ENCODE measurements at regions not wholly inside any gene's neighbourhood (a gene's known extent, or its start where the extent isn't known, plus 50 kb on each side); places are given as distances from the start of the nearest gene placed in this dataset.

DNA sequence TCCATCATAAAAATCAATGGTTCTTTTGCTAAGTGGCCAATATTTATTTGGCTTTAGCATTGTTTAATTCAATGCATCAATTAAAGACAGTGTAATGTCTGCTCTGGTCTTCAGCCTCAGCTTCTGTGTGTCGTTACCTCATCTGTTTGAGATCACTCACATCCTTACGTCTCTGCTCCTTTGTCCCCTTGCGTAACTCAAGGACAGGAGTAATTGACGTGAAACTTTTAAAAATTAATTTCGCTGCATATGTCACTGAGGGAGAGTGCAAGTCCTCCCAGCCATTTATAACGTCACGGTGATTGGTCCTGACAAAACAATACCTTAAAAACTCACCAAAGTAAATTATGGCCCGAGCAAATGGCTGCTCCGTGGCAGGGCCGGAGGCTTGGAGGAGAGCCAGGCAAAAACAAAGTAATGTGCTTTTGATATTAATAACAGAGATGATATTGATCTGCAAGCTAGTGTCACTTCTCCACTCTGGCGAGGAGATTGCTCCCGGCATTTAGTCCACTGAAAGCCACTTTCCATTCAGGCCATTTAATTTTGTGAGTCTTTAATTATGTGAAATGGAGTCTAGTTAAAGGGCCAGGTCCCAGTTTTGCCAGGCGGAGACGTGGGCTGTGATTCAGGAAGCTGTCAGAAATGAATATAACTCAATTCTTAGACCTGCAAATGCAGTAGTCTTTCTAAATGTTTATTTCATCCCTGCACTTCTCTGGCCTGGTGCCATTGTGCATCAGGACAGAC is 150.9 kb upstream of the POU3F1 start:
- TF ChIP-seq, protein P1, sequence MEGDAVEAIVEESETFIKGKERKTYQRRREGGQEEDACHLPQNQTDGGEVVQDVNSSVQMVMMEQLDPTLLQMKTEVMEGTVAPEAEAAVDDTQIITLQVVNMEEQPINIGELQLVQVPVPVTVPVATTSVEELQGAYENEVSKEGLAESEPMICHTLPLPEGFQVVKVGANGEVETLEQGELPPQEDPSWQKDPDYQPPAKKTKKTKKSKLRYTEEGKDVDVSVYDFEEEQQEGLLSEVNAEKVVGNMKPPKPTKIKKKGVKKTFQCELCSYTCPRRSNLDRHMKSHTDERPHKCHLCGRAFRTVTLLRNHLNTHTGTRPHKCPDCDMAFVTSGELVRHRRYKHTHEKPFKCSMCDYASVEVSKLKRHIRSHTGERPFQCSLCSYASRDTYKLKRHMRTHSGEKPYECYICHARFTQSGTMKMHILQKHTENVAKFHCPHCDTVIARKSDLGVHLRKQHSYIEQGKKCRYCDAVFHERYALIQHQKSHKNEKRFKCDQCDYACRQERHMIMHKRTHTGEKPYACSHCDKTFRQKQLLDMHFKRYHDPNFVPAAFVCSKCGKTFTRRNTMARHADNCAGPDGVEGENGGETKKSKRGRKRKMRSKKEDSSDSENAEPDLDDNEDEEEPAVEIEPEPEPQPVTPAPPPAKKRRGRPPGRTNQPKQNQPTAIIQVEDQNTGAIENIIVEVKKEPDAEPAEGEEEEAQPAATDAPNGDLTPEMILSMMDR (IDR thresholded peaks at IDR 0.05): no peak
- TF ChIP-seq EZH2 (IDR thresholded peaks at IDR 0.05) (no peak), EZH2phosphoT487 (IDR thresholded peaks at IDR 0.05) (no peak)
